ENCODE measurements at regions not wholly inside any gene's neighbourhood (a gene's known extent, or its start where the extent isn't known, plus 50 kb on each side); places are given as distances from the start of the nearest gene placed in this dataset.

DNA sequence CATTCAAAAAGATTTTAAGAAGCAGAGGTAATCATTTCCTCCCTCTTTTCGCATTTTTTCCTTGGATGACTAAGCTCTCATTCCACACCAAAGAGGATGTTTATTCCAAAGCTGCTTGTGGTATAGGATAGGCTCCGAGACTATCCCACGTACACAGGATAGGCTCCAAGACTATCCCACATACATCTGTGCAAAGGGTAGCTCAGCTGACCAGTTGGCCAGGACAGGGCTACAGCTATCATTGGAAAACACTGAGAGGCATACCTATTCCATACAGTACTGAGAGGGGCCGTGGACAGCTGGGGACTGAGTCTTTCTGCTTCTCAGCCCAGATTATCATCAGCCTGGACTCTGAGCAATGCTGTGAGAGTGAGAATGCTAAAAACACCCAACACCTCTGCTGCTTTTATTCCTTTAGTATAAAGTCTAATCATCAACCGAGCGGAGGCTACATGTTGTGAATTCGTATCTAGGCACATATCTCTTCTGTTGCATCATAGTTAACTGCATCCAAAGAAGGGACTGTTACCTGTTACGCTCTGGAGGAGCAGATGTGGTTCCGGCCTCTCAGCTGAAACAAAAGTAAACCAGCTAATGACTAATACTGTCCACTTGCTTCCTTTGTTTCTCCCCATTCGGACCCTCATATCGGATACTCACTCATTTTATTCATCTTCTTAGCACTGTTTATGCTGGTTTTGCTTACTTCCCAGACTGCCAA is 141.0 kb downstream of the TNFSF18 start:
- Histone ChIP-seq H3K9me3 (ENCODE audit: control insufficient read depth, low read depth, low read length) (peaks cover 20% of the 10 kb centered on the region), H2AK5ac (ENCODE audit: insufficient read length, low read length) (no peak overlapping the region), H2BK20ac (ENCODE audit: low read depth, low read length, poor library complexity, severe bottlenecking) (no peak overlapping the region), H3K4me1 (ENCODE audit: insufficient read depth, low read length) (no peaks in the 10 kb centered on the region), H3K27ac (ENCODE audit: insufficient read length, low read depth, low read length) (no peak overlapping the region), H3K79me2 (ENCODE audit: insufficient read depth, low read length) (no peaks in the 10 kb centered on the region), H2AFZ (ENCODE audit: low read length) (no peak overlapping the region), H2BK15ac (ENCODE audit: low read depth, low read length) (peak overlapping the region; percentile 44; the same call in 1 of the 2 replicates), H2BK120ac (ENCODE audit: low read depth, low read length, poor library complexity, severe bottlenecking) (no peak overlapping the region), H3K79me1 (ENCODE audit: insufficient read depth, low read depth, low read length, poor library complexity, severe bottlenecking) (no peaks in the 10 kb centered on the region), H3K18ac (ENCODE audit: insufficient read length, low read depth, low read length) (no peak overlapping the region), H2BK12ac (ENCODE audit: insufficient read length, low read depth, low read length) (no peak overlapping the region), H2BK5ac (ENCODE audit: insufficient read length, low read length) (no peak overlapping the region), H4K20me1 (ENCODE audit: control insufficient read depth, insufficient read depth, insufficient read length) (no peaks in the 10 kb centered on the region), H4K8ac (replicated peaks; ENCODE audit: insufficient read length, low read depth, low read length) (no peak overlapping the region), H3K56ac (ENCODE audit: insufficient read length, low read depth, low read length) (peak overlapping the region; percentile 59), H3K23ac (ENCODE audit: insufficient read length, low read depth, low read length) (no peak overlapping the region), H3T11ph (ENCODE audit: low read length) (no peak overlapping the region), H4K91ac (ENCODE audit: insufficient read length, low read depth, low read length) (no peak overlapping the region), H3K4ac (ENCODE audit: low read depth, low read length) (no peak overlapping the region), H3K23me2 (ENCODE audit: insufficient read length, low read depth, low read length, poor library complexity, severe bottlenecking) (no peaks in the 10 kb centered on the region), H4K5ac (ENCODE audit: insufficient read length, low read depth, low read length) (no peak overlapping the region), H3K9ac (ENCODE audit: extremely low read depth, insufficient read length, low read length) (no peak overlapping the region), H3K14ac (ENCODE audit: insufficient read depth, low read length) (no peak overlapping the region), H3K4me2 (ENCODE audit: insufficient read depth, insufficient read length, low read length) (no peak overlapping the region), H3K27me3 (ENCODE audit: insufficient read depth, low read length) (no peaks in the 10 kb centered on the region)
- WGBS (ENCODE audit: extremely low coverage, insufficient read length, low lambda C conversion rate) = no CpG with 5 or more reads among the region's 11 CpGs
- no peak for DNase-seq
- peaks cover 1% of the 10 kb centered on the region; the same call in 1 of the 2 replicates for H3K27me3 Mint-ChIP-seq (ENCODE audit: low read depth)
- TF ChIP-seq, protein P1, sequence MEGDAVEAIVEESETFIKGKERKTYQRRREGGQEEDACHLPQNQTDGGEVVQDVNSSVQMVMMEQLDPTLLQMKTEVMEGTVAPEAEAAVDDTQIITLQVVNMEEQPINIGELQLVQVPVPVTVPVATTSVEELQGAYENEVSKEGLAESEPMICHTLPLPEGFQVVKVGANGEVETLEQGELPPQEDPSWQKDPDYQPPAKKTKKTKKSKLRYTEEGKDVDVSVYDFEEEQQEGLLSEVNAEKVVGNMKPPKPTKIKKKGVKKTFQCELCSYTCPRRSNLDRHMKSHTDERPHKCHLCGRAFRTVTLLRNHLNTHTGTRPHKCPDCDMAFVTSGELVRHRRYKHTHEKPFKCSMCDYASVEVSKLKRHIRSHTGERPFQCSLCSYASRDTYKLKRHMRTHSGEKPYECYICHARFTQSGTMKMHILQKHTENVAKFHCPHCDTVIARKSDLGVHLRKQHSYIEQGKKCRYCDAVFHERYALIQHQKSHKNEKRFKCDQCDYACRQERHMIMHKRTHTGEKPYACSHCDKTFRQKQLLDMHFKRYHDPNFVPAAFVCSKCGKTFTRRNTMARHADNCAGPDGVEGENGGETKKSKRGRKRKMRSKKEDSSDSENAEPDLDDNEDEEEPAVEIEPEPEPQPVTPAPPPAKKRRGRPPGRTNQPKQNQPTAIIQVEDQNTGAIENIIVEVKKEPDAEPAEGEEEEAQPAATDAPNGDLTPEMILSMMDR (conservative IDR thresholded peaks at IDR 0.05) = no peak
- no peak overlapping the region for H3K27ac Mint-ChIP-seq
- peaks cover 11 to 25% (median 12%) of the 10 kb centered on the region in 3 experiments; a peak in 6 of 7 replicates for H3K36me3 Mint-ChIP-seq (ENCODE audit: insufficient read depth in 1 of 3, low read depth in 3 of 3)
- peaks cover 0 to 6% of the 10 kb centered on the region in 2 experiments; a peak in 1 of 4 replicates for H3K4me1 Mint-ChIP-seq
- H3K4me3 Mint-ChIP-seq = no peak overlapping the region
- H3K9me3 Mint-ChIP-seq = peaks cover 20 to 26% of the 10 kb centered on the region in 2 experiments

Measured in H9 (cell line).